A673 (cell line): ENCODE measurements at regions not wholly inside any gene's neighbourhood (a gene's known extent, or its start where the extent isn't known, plus 50 kb on each side); places are given as distances from the start of the nearest gene placed in this dataset.

Experiments
- BruUV-seq: library from RNA; stranded (reverse); fragments of 400-500 nt; replicated peaks from 2 replicates; lab custom pipeline; 2021; lab: Mats Ljungman, UMichigan
- CTCF ChIA-PET: fragments of 300-600 bp; sonication (Branson Sonifier 250); formaldehyde crosslinking; loops from one replicate; lab custom pipeline; 2022; ENCODE audit warnings: antibody characterized with exemption; lab: Charles Lee
- POLR2A ChIA-PET: fragments of 300-600 bp; sonication (Branson Sonifier 250); formaldehyde crosslinking; loops from one replicate; lab custom pipeline; 2022; ENCODE audit warnings: antibody characterized with exemption; ENCODE audit not compliant: low non-redundant PET; lab: Charles Lee
- DNase-seq: peaks from one replicate; pipeline ENCODE4 v3.0.0-alpha.2; 2015; ENCODE audit warnings: low spot score
- H3K27ac ChIP-seq: fragments of 200-600 bp; sonication (generic); 2 replicates; pipeline ENCODE4 v1.5.1; 2016; ENCODE audit warnings: mixed run types, low read depth, mild to moderate bottlenecking, mixed read lengths, antibody characterized with exemption, low read length; ENCODE audit not compliant: poor library complexity, severe bottlenecking
- H3K27me3 ChIP-seq: fragments of 200-600 bp; sonication (generic); replicated peaks from 2 replicates; pipeline ENCODE4 v1.6.1; 2017; ENCODE audit warnings: mixed run types, low read depth, mild to moderate bottlenecking, mixed read lengths, antibody characterized with exemption, low read length; ENCODE audit not compliant: insufficient read depth, poor library complexity
- H3K36me3 ChIP-seq: fragments of 200-600 bp; sonication (generic); 2 replicates; pipeline ENCODE4 v1.6.1; 2016; ENCODE audit warnings: mixed run types, mild to moderate bottlenecking, mixed read lengths, antibody characterized with exemption, low read length; ENCODE audit not compliant: insufficient read depth, poor library complexity, severe bottlenecking
- H3K4me1 ChIP-seq: fragments of 200-600 bp; sonication (generic); 2 replicates; pipeline ENCODE4 v1.6.1; 2017; ENCODE audit warnings: mixed run types, mild to moderate bottlenecking, mixed read lengths, antibody characterized with exemption, low read length; ENCODE audit not compliant: insufficient read depth, poor library complexity, severe bottlenecking
- H3K4me3 ChIP-seq: fragments of 200-600 bp; sonication (generic); 2 replicates; pipeline ENCODE4 v1.5.1; 2016; ENCODE audit warnings: low read depth, mixed run types, mild to moderate bottlenecking, mixed read lengths, low read length; ENCODE audit not compliant: poor library complexity, severe bottlenecking
- H3K9me3 ChIP-seq: fragments of 200-600 bp; sonication (generic); 2 replicates; pipeline ENCODE4 v1.6.1; 2016; ENCODE audit warnings: mixed run types, low read depth, mild to moderate bottlenecking, mixed read lengths, antibody characterized with exemption, low read length; ENCODE audit not compliant: poor library complexity, severe bottlenecking
- CTCF ChIP-seq: fragments of 300-800, 200-600 bp; sonication (generic); conservative IDR thresholded peaks from 2 replicates; pipeline ENCODE4 v1.5.1; 2017; ENCODE audit warnings: low read depth, mild to moderate bottlenecking, antibody characterized with exemption, low read length, moderate library complexity, mixed read lengths
- EZH2 ChIP-seq: fragments of 200-600 bp; sonication (generic); IDR thresholded peaks from 2 replicates; pipeline ENCODE4 v1.6.1; 2017; ENCODE audit warnings: borderline replicate concordance, low read depth, mild to moderate bottlenecking, mixed read lengths, antibody characterized with exemption, low read length; ENCODE audit not compliant: poor library complexity, severe bottlenecking
- intact Hi-C: fragments of 100-400 bp; cut with micrococcal nuclease; formaldehyde crosslinking; loops from one replicate; pipeline ENCODE4 v1.10.0; 2022; ENCODE audit not compliant: unreplicated experiment

GRCh38 chr17:69870091-69870530, 204.9 kb upstream of the KCNJ16 start:
- CTCF ChIA-PET, result no interaction called here
- Histone ChIP-seq H3K27me3 (no peaks in the 10 kb centered on the region), H3K27ac (no peak overlapping the region), H3K4me1 (no peaks in the 10 kb centered on the region), H3K4me3 (no peak overlapping the region), H3K36me3 (no peaks in the 10 kb centered on the region), H3K9me3 (no peaks in the 10 kb centered on the region)
- BruUV-seq, result no TSS peak
- TF ChIP-seq EZH2 (no peak), CTCF (no peak)
- intact Hi-C loops, result no loop called here
- DNase-seq, result no peak
- POLR2A ChIA-PET, result no interaction called here

GRCh38 chr17:69870751-69871199, 204.2 kb upstream of the KCNJ16 start:
- H3K27me3 ChIP-seq, result no peaks in the 10 kb centered on the region
- H3K36me3 ChIP-seq, result no peaks in the 10 kb centered on the region
- ChIA-PET CTCF (no interaction called here), POLR2A (no interaction called here)
- no TSS peak for BruUV-seq
- no peak for TF ChIP-seq EZH2
- no peak overlapping the region for H3K27ac ChIP-seq
- intact Hi-C loops, result no loop called here
- no peaks in the 10 kb centered on the region for H3K9me3 ChIP-seq
- H3K4me3 ChIP-seq, result no peak overlapping the region
- H3K4me1 ChIP-seq, result no peaks in the 10 kb centered on the region
- peak; percentile 1 for DNase-seq

- TF ChIP-seq CTCF, result no peak
- TF ChIP-seq EZH2, result no peak
- Histone ChIP-seq H3K4me3 (no peak overlapping the region), H3K27ac (no peak overlapping the region), H3K4me1 (no peaks in the 10 kb centered on the region), H3K27me3 (no peaks in the 10 kb centered on the region), H3K36me3 (no peaks in the 10 kb centered on the region), H3K9me3 (no peaks in the 10 kb centered on the region)
- BruUV-seq, result no TSS peak
- no peak for DNase-seq
- ChIA-PET CTCF (no interaction called here), POLR2A (no interaction called here)
- intact Hi-C loops, result no loop called here
Measured at GRCh38 chr17:69871318-69871717, 203.7 kb upstream of the KCNJ16 start.

- CTCF ChIA-PET, result interaction anchor here (0.7 kb wide), 1 partner anchor 18 kb away, joined by 3 read pairs; no protein-coding TSS in a partner anchor
- no peak for TF ChIP-seq EZH2
- TF ChIP-seq CTCF, result no peak
- Histone ChIP-seq H3K4me3 (no peak overlapping the region), H3K27ac (no peak overlapping the region), H3K4me1 (no peaks in the 10 kb centered on the region), H3K27me3 (no peaks in the 10 kb centered on the region), H3K9me3 (no peaks in the 10 kb centered on the region), H3K36me3 (no peaks in the 10 kb centered on the region)
- POLR2A ChIA-PET, result no interaction called here
- intact Hi-C loops, result no loop called here
- BruUV-seq, result no TSS peak
- DNase-seq, result no peak
Measured at GRCh38 chr17:69872675-69873262, 202.3 kb upstream of the KCNJ16 start.
